ENCODE measurements at regions not wholly inside any gene's neighbourhood (a gene's known extent, or its start where the extent isn't known, plus 50 kb on each side); places are given as distances from the start of the nearest gene placed in this dataset.

GRCh38 chr9:87271696-87272477 lies 225.8 kb upstream of the DAPK1 start:
- TF ChIP-seq CTCF (IDR thresholded peaks at IDR 0.05; ENCODE audit: low read depth, low read length), result no peak
- no peak overlapping the region for H3K4me3 ChIP-seq (replicated peaks in 1 of 2; ENCODE audit: low read depth in 2 of 2, low read length in 2 of 2)
- DNase-seq (ENCODE audit: low read depth in 2 of 2), result no peak

- no peak overlapping the region for H3K4me3 ChIP-seq (replicated peaks in 1 of 2; ENCODE audit: low read depth in 2 of 2, low read length in 2 of 2)
- no peak for DNase-seq (ENCODE audit: low read depth in 2 of 2)
- TF ChIP-seq CTCF (IDR thresholded peaks at IDR 0.05; ENCODE audit: low read depth, low read length), result no peak
Observed at GRCh38 chr9:87275047-87275725, 222.5 kb upstream of the DAPK1 start.

GRCh38 chr9:87276327-87276841 lies 221.3 kb upstream of the DAPK1 start:
- no peak for TF ChIP-seq CTCF (IDR thresholded peaks at IDR 0.05; ENCODE audit: low read depth, low read length)
- H3K4me3 ChIP-seq (replicated peaks in 1 of 2; ENCODE audit: low read depth in 2 of 2, low read length in 2 of 2), result no peak overlapping the region
- DNase-seq (ENCODE audit: low read depth in 2 of 2), result peak; percentile 76 to 92

- no peak overlapping the region for H3K4me3 ChIP-seq (replicated peaks in 1 of 2; ENCODE audit: low read depth in 2 of 2, low read length in 2 of 2)
- peak; percentile 48 to 74 for DNase-seq (ENCODE audit: low read depth in 2 of 2)
- TF ChIP-seq CTCF (IDR thresholded peaks at IDR 0.05; ENCODE audit: low read depth, low read length), result no peak
Observed at GRCh38 chr9:87276851-87277261, 220.8 kb upstream of the DAPK1 start.

- peak in 1 of 2 donors; percentile 67 for DNase-seq (ENCODE audit: low read depth in 2 of 2)
- no peak for TF ChIP-seq CTCF (IDR thresholded peaks at IDR 0.05; ENCODE audit: low read depth, low read length)
- H3K4me3 ChIP-seq (replicated peaks in 1 of 2; ENCODE audit: low read depth in 2 of 2, low read length in 2 of 2), result no peak overlapping the region
Observed at GRCh38 chr9:87277346-87277745, 220.3 kb upstream of the DAPK1 start.

- no peak overlapping the region for H3K4me3 ChIP-seq (replicated peaks in 1 of 2; ENCODE audit: low read depth in 2 of 2, low read length in 2 of 2)
- peak in 1 of 2 donors; percentile 41 for DNase-seq (ENCODE audit: low read depth in 2 of 2)
- TF ChIP-seq CTCF (IDR thresholded peaks at IDR 0.05; ENCODE audit: low read depth, low read length), result no peak
Observed at GRCh38 chr9:87278971-87279733, 218.5 kb upstream of the DAPK1 start.
